Endothelial cell (in vitro differentiated cells): ENCODE measurements at regions not wholly inside any gene's neighbourhood (a gene's known extent, or its start where the extent isn't known, plus 50 kb on each side); places are given as distances from the start of the nearest gene placed in this dataset.

Source experiments
- DNase-seq: peaks from one replicate; pipeline ENCODE4 v3.0.0; 2021; ENCODE audit warnings: low spot score
- H3K27ac Mint-ChIP-seq: one replicate; pipeline ENCODE4 v1.8.0; 2021; ENCODE audit warnings: mixed read lengths, inconsistent platforms; ENCODE audit not compliant: unreplicated experiment
- H3K27me3 Mint-ChIP-seq: one replicate; pipeline ENCODE4 v1.8.0; 2021; ENCODE audit warnings: mild to moderate bottlenecking, moderate library complexity, mixed read lengths, inconsistent platforms; ENCODE audit not compliant: unreplicated experiment
- H3K36me3 Mint-ChIP-seq: one replicate; pipeline ENCODE4 v1.8.0; 2021; ENCODE audit warnings: mild to moderate bottlenecking, low read depth, mixed read lengths, inconsistent platforms; ENCODE audit not compliant: unreplicated experiment
- H3K4me1 Mint-ChIP-seq: one replicate; pipeline ENCODE4 v1.8.0; 2021; ENCODE audit warnings: mild to moderate bottlenecking, mixed read lengths, inconsistent platforms; ENCODE audit not compliant: unreplicated experiment
- H3K4me3 Mint-ChIP-seq: one replicate; pipeline ENCODE4 v1.8.0; 2021; ENCODE audit warnings: mild to moderate bottlenecking, mixed read lengths, inconsistent platforms; ENCODE audit not compliant: unreplicated experiment
- H3K9me3 Mint-ChIP-seq: one replicate; pipeline ENCODE4 v1.8.0; 2021; ENCODE audit warnings: mixed read lengths, inconsistent platforms; ENCODE audit not compliant: unreplicated experiment
- CTCF ChIP-seq: fragments of 200-600 bp; sonication (generic); IDR thresholded peaks from one replicate; pipeline ENCODE4 v1.5.0; 2021; ENCODE audit warnings: antibody characterized with exemption; ENCODE audit not compliant: unreplicated experiment

- no peaks in the 10 kb centered on the region for H3K9me3 Mint-ChIP-seq
- no peak for TF ChIP-seq CTCF
- no peaks in the 10 kb centered on the region for H3K36me3 Mint-ChIP-seq
- H3K4me1 Mint-ChIP-seq = no peaks in the 10 kb centered on the region
- DNase-seq = no peak
- H3K27ac Mint-ChIP-seq = no peak overlapping the region
- H3K4me3 Mint-ChIP-seq = no peak overlapping the region
- H3K27me3 Mint-ChIP-seq = no peaks in the 10 kb centered on the region
These were observed 334.1 kb downstream of the BCKDHB start for GRCh38 chr6:80440496-80441115.

- no peak for TF ChIP-seq CTCF
- H3K9me3 Mint-ChIP-seq = no peaks in the 10 kb centered on the region
- H3K27ac Mint-ChIP-seq = no peak overlapping the region
- no peak for DNase-seq
- no peak overlapping the region for H3K4me3 Mint-ChIP-seq
- H3K36me3 Mint-ChIP-seq = no peaks in the 10 kb centered on the region
- H3K4me1 Mint-ChIP-seq = no peaks in the 10 kb centered on the region
- H3K27me3 Mint-ChIP-seq = no peaks in the 10 kb centered on the region
These were observed 333.4 kb downstream of the BCKDHB start for GRCh38 chr6:80439721-80440470.

DNA sequence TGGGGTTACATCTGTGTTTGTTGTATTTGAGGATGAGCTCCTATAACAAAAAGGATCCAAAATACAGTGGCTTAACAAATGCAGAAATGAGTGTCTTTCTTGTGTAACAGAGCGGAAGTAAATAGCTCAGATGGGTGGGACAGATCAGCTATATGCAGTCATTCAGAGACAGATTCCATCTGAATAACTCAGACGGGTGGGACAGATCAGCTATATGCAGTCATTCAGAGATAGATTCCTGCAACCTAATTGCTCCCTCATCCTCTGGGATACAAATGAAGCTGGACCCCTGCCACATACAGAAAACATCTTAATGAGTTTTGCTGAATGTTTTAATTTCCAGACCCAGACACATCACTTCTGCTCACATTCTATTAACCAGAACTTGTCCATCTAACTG, 332.3 kb downstream of the BCKDHB start:
- Mint-ChIP-seq H3K36me3 (no peaks in the 10 kb centered on the region), H3K9me3 (no peaks in the 10 kb centered on the region), H3K4me3 (no peak overlapping the region), H3K27me3 (no peaks in the 10 kb centered on the region), H3K27ac (no peak overlapping the region), H3K4me1 (no peaks in the 10 kb centered on the region)
- DNase-seq = no peak
- TF ChIP-seq CTCF = no peak

DNA sequence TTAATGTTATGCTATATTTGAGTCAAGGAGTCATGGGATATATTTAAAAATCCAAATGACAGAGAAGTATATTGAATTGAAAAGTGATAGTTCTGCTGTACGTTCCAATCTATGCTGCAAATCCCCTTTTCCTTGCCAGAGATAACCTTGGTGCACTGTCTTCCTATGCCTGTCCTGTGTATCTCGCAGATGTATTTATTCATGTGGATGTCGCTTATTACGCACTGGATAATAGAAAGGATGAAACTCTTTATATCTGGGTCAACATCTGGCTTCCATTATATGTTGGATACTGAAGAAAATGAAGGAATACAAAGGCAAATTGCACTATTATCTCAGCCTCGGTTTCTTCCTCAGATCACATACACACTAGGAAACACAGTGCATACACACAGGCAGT, 331.3 kb downstream of the BCKDHB start:
- no peak for DNase-seq
- H3K4me3 Mint-ChIP-seq = no peak overlapping the region
- no peak overlapping the region for H3K27ac Mint-ChIP-seq
- no peaks in the 10 kb centered on the region for H3K27me3 Mint-ChIP-seq
- H3K36me3 Mint-ChIP-seq = no peaks in the 10 kb centered on the region
- no peaks in the 10 kb centered on the region for H3K9me3 Mint-ChIP-seq
- no peaks in the 10 kb centered on the region for H3K4me1 Mint-ChIP-seq
- no peak for TF ChIP-seq CTCF

DNA sequence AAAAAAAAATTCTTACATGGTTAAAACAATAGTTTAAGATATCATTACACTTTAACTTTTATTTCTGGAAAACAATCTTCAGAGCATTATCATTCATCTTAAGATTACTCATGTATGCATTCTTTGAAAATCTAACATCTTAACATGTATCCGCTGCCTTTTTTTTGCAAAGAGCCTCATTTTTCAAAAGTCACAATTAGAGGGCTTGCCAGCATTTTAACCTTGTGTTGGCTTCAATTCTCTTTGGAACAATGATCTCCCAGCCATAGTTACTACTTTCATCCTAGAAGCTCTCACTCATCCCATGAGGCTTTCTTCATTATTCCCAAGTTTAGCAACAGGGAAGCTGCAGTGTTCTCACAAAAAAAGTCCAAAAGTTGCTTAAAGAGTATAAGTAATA, 330.8 kb downstream of the BCKDHB start:
- H3K4me1 Mint-ChIP-seq = no peaks in the 10 kb centered on the region
- H3K36me3 Mint-ChIP-seq = no peaks in the 10 kb centered on the region

More for the DNA sequence above, 330.8 kb downstream of the BCKDHB start:
- no peak for DNase-seq
- Mint-ChIP-seq H3K9me3 (no peaks in the 10 kb centered on the region), H3K27ac (no peak overlapping the region), H3K27me3 (no peaks in the 10 kb centered on the region), H3K4me3 (no peak overlapping the region)
- TF ChIP-seq CTCF = no peak
